GM19397 (cell line): ENCODE measurements at regions not wholly inside any gene's neighbourhood (a gene's known extent, or its start where the extent isn't known, plus 50 kb on each side); places are given as distances from the start of the nearest gene placed in this dataset.
"Not testable (repeated sequence)": the region's sequence is repeated elsewhere in the genome, so short reads cannot be mapped to it uniquely, and the experiment has no call there.

Experiments
- ATAC-seq: cut with Tn5 transposase; IDR thresholded peaks from one replicate; pipeline ENCODE4 v1.9.1; 2021; ENCODE audit warnings: mild to moderate bottlenecking, moderate library complexity; ENCODE audit not compliant: unreplicated experiment

GRCh38 chr10:91745090-91745831, 53.0 kb upstream of the TNKS2 start:
- ATAC-seq, result no peak

DNA sequence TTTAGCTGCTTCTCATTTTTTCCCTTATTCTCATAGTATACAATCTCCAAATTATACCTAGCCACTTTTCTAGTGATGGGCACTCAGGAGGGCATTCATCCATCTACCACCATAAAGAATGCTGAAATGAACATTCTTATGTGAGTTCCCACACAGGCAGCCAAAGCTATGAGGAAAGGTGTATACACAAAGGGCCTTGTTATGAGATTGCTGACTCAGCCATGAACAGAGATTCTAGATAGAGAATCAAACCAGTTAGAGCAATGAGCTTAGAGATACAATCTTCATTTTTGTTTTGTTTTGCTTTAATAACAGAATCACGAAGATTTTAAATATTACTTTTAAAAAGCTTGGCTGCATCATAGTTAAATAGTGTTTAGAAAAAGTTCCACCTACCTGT, 54.8 kb upstream of the TNKS2 start:
- no peak for ATAC-seq

GRCh38 chr10:91742229-91742628, 56.0 kb upstream of the TNKS2 start:
- no peak for ATAC-seq

GRCh38 chr10:91741356-91741755, 56.9 kb upstream of the TNKS2 start:
- ATAC-seq, result no peak

DNA sequence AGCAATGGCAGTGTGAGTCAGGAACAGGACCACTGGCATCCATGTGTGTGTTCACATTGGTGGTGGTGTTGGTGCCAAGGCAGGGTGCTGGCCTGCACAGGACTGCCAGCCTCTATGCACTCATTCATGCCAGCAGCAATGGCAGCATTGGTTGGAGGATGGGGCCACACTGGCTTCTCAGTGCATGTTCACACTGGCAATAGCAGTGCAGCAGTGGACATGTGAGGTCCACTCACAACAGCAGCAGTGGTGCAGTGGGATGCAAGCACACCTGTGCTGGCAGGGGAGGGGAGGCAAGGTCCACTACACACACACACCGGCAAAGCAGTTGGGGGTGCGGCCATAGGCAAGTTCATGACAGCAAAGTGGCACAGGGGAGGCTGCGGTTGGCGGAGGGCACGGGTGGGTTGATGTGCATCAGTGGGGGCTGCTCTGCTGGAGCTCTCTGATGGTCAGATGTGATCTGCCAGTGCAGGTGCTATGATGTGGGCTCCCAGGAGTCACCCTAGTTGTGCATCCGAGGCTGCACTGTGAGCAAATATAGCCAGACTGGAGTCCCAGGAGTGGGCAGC, 57.8 kb upstream of the TNKS2 start:
- ATAC-seq, result no peak

GRCh38 chr10:91732265-91732664, 66.0 kb upstream of the TNKS2 start:
- ATAC-seq, result not testable (repeated sequence)

DNA sequence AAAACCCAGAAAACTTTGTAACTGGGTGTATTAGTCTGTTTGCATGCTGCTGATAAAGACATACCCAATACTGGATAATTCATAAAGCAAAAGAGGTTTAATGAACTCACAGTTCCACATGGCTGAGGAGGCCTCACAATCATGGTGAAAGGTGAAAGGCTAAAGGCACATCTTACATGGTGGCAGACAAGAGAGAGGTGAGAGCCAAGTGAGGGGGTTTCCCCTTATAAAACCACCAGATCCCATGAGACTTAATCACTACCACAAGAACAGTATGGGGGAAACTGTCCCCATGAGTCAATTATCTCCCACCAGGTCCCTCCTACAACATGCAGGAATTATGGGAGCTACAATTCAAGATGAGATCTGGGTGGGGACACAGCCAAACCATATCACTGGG, 68.9 kb upstream of the TNKS2 start:
- ATAC-seq, result not testable (repeated sequence)

DNA sequence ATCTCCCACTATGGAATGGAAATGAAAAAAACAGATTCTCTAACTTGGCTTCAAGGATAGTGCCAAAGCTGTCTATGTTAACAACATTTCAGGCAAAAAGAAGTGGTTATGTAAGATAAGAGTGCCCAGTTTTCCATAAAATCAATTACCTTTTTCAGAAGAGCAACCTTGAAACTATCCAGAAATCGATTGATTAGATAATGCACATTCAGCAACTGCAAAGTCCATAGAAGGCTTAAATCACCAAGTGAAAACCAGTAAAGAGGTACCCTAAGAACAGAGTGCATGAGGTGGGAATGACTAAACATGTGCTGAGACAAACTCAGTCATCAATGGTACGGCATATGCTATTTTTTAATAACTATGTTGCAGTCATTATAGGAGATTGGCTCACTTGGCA, 71.9 kb upstream of the TNKS2 start:
- ATAC-seq, result no peak

DNA sequence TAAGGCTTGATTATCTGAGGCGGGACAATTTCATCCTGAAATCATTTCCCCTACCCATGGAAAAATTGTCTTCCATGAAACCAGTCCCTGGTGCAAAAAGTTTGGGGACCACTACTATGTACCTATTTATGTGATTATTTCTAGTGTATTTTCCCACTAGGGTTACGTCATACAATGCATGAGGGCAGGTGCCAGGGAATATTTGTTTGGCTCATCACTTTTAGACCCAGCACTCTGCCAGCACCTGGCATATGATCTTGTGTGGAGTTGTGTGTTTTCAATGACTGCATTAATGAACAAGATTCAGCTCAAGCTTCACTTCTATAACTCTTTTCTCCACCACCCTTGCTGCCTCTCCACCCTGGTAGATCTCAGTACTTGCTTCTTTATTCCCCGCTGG, 73.3 kb upstream of the TNKS2 start:
- no peak for ATAC-seq

DNA sequence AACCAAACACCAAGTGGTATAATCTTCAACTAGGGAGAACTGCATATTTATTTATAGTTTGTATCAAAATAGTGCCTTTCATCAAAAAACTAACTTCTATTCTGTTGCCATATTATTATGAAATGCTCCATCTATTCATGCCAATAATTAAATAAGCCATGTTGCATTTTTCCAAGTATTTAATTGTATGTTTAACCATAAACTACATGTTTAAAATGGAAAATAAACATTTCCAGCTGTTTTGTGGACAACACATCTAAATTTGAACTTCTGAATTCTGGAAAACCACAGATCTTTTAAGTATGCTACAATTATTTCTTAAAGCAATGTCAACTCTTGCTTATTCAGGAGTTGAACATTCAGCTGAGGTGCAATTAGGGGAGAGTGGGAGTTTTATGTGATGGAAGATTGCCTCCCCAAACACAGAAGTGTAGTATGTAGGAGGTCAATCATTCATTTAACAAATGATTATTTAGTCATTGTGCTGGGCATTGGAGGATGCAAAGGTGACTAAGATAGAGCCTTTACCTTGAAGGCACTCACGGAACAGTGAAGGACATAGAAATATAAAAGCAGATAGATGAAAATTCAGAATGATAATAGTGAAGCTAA, 80.7 kb upstream of the PPP1R3C start:
- no peak for ATAC-seq

- ATAC-seq, result peak; percentile 65
Measured at GRCh38 chr10:91711885-91712680, 79.2 kb upstream of the PPP1R3C start.

DNA sequence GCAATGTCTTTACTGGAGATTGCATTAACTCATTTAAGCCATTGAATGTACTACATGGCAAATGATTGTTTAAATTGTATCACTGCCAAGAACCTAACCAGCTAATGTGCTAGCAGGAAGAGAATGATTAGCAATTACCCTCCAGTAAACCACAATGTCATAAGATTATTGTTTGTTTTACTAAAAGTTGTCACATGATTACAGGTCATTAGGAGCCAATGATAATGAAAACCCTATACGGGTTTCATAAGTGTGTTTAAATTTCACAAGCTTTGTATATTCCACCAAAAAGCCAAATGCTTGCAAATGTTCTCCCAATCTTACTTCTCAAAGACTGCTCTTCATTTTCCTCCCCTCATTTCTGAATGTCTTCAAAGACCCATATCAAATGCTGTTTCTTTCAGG, 76.5 kb upstream of the PPP1R3C start:
- no peak for ATAC-seq

GRCh38 chr10:91708174-91708861, 75.4 kb upstream of the PPP1R3C start:
- no peak for ATAC-seq

- no peak for ATAC-seq
Measured at GRCh38 chr10:91707236-91707635, 74.4 kb upstream of the PPP1R3C start.

- ATAC-seq, result no peak
Measured at GRCh38 chr10:91705948-91706670, 73.2 kb upstream of the PPP1R3C start.

GRCh38 chr10:91702620-91703019, 69.7 kb upstream of the PPP1R3C start:
- no peak for ATAC-seq

- ATAC-seq, result no peak
Measured at GRCh38 chr10:91700788-91701444, 68.0 kb upstream of the PPP1R3C start.

DNA sequence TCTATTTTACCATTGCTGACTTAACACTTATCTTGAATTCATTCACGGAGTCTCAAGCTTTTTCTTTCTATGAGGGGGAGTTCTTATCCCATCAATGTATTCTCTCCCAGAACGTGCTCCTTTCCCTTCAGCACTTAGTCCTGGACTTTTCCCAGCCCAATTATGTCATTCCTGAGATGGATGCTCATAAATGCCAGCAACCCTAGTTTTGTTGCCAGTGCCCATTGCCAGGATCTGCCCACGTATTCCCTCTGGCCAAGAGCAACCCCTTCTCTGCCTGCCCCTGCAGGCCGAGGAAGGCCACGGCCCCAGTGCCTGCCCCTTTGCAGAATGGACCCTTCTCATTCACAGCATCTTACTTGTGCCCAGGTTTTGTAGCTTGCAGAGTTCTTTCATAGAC, 67.4 kb upstream of the PPP1R3C start:
- no peak for ATAC-seq

DNA sequence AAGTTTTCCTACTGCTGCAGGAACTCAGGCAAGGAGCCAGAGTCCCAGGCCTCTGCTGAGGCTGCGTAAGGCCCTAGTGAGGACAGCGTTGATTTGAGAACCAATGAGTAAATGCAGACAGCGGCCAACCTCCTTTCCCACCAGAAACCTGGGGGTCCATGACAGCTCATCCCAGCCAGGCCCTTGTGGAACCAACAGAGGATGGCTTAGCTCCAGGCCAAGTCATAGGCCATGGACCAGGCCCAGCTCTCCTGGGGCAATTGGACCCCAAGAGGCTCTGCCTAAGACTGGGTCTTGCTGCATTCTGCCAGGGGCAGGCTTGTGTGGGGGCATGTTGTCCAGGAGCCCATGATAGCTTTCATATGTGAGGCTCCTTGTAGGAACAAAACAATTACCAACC, 65.4 kb upstream of the PPP1R3C start:
- no peak for ATAC-seq
